ENCODE measurements at regions not wholly inside any gene's neighbourhood (a gene's known extent, or its start where the extent isn't known, plus 50 kb on each side); places are given as distances from the start of the nearest gene placed in this dataset.

GRCh38 chr2:70397186-70397585 is 95.3 kb upstream of the FAM136A start:
- in situ Hi-C loops (cut with HindIII; ENCODE audit: low sequenced_read_pairs) = loop anchor here (5.0 kb wide), 1 partner anchor 65 kb away; no protein-coding TSS in a partner anchor

DNA sequence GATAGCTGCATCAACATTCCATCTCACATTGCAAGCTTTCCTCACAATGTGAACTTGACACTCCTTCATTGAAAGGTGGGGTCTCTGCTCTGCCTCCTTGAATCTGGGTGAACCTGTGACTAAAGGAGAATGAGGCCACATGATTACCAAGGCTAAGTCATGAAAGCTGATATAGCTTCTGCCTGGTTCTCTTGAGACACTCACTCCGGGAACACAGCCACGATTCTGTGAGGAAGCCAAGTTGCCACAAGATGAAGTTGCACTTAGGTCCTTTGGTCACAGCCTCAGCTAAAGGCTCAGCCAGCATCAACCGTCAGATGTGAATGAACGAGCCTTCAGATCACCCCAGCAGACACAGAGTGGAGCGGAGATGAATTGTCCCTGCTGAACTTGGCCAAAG is 94.7 kb upstream of the FAM136A start:
- in situ Hi-C loops (cut with HindIII; ENCODE audit: low sequenced_read_pairs) = loop anchor here (5.0 kb wide), 1 partner anchor 66 kb away; no protein-coding TSS in a partner anchor

- in situ Hi-C loops (cut with HindIII; ENCODE audit: low sequenced_read_pairs) = loop anchor here (5.0 kb wide), 1 partner anchor 48 kb away; no protein-coding TSS in a partner anchor
Measured at GRCh38 chr2:70393881-70394280, 92.0 kb upstream of the FAM136A start.

GRCh38 chr2:70391988-70392387 is 90.1 kb upstream of the FAM136A start:
- in situ Hi-C loops (cut with HindIII; ENCODE audit: low sequenced_read_pairs) = loop anchor here (5.0 kb wide), 1 partner anchor 50 kb away; no protein-coding TSS in a partner anchor

GRCh38 chr2:70391259-70391658 is 89.4 kb upstream of the FAM136A start:
- in situ Hi-C loops (cut with HindIII; ENCODE audit: low sequenced_read_pairs) = loop anchor here (5.0 kb wide), 1 partner anchor 51 kb away; no protein-coding TSS in a partner anchor

DNA sequence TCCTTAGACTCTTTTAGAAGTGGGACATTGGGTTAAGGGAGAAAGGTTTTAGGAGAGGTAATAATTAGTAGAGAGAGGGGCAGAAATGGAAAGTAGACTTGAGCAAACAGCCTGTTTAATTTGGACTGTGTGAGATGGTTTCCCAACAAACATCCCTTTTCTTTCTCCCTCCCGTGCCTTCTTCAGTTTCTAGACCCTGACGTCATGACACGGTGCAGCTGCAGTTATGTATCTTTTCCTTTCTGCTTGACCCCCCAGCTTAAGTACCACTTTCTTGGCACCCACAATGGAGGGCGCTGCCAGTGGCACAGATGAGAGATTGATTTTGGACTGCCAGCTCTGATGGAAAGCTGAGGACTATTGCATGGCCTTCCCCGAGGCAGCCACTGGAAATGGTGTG is 86.9 kb upstream of the FAM136A start:
- in situ Hi-C loops (cut with HindIII; ENCODE audit: low sequenced_read_pairs) = no loop called here

- in situ Hi-C loops (cut with HindIII; ENCODE audit: low sequenced_read_pairs) = no loop called here
Measured at GRCh38 chr2:70388128-70388527, 86.3 kb upstream of the FAM136A start.

DNA sequence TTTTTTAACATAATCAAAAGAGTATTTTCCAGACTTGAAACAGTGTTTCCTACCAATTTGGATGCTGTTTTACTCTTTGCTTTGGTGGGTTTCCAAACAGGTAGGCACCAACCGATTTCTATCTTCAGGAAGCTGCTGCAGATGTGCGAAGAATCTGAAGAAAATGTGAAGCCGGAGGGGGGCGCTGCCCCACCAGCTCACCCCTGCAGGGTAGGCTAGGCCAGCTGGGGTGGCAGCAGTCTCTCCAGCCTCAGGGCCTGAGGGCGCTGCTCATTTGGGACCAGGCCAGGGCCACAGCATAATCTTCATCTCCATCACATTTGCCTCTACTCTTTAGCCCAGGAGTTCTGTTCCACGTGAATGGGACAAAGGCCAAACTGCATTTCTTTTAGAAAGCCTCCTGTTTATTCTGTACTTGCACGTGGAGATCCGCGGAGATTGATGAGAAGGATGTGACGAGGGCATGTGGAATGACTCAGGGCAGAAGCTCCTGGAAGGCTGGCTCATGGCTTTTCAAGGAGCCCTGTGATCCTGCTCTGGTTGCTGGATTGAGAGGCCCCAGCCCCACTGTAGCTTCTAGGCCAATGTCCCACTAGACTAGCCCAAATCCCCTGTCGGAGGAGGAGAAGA is 84.2 kb upstream of the FAM136A start:
- in situ Hi-C loops (cut with HindIII; ENCODE audit: low sequenced_read_pairs) = no loop called here

DNA sequence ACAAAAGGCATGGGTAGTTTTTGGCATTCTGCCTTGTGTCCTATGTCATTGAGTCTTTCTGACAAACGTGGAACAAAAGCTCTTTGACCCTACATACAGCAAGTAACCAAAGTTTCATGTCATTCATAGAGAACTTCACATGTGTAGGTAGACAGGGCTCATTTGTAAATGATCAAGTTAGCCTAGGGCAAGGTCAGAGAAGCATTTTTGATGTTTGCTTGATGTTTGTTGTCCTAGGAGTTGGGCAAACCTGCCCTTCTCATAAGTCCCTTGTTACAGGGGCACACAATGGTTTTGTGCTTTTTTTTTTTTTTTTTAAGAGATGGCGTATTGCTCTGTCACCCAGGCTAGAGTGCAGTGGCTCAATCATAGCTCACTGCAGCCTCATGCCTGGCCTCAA is 83.3 kb upstream of the FAM136A start:
- in situ Hi-C loops (cut with HindIII; ENCODE audit: low sequenced_read_pairs) = no loop called here

GRCh38 chr2:70381821-70382220 is 80.0 kb upstream of the FAM136A start:
- in situ Hi-C loops (cut with HindIII; ENCODE audit: low sequenced_read_pairs) = no loop called here

- in situ Hi-C loops (cut with HindIII; ENCODE audit: low sequenced_read_pairs) = no loop called here
Measured at GRCh38 chr2:70381235-70381634, 79.4 kb upstream of the FAM136A start.

- in situ Hi-C loops (cut with HindIII; ENCODE audit: low sequenced_read_pairs) = no loop called here
Measured at GRCh38 chr2:70380621-70381020, 78.8 kb upstream of the FAM136A start.

DNA sequence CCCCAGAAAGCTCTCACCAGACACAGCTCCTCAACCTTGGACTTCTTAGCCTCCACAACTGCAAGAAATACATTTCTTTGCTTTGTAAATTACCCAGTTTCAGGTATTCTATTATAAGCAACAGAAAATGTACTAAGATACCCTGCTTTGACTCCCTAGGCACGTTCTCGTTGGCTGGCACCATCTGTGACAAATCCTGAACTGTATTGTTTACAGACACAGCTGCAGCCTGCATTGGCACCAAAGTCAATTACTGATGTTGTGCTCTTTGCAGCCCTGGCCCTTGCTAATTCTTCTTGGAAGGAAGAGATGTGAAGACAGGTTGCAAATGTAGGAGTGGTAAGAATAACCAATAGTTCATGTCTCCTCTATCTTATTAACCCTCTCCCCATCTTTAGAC is 72.7 kb upstream of the FAM136A start:
- in situ Hi-C loops (cut with HindIII; ENCODE audit: low sequenced_read_pairs) = no loop called here

DNA sequence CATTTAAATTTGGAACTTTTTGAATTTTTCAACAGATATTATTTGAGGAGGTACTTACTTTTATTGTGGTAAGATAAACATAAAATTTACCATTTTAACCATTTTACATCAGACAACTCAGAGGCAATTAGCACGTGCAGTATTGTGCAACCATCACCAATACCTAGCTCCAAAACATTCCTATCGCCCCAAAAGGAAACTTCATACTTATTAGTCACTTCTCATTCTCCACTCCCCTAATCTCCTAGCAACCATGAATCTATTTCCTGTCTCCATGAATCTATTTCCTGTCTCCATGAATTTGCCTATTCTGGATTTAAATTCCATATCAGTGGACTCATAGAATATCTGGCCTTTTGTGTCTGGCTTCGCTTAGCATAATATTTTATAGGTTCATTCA is 69.9 kb upstream of the FAM136A start:
- in situ Hi-C loops (cut with HindIII; ENCODE audit: low sequenced_read_pairs) = no loop called here

DNA sequence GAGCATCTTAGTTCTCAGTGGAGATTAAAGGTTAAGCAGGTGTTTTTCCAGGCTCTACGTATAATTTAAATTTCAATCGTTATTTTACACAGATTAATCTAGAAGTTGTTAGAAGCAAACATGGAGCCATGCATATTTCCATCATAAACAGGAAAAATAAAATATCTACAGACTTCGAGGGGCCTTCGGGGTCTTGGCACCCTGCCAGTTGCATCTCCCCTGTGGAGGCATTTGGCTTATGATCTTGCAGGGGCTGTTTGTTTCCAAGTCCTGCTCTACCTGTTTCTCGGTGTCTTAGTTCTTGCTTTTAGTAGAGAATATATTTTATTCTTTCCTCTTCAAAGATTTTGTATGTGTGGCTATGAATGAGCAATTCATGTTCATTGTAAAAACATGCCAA is 67.2 kb upstream of the FAM136A start:
- in situ Hi-C loops (cut with HindIII; ENCODE audit: low sequenced_read_pairs) = no loop called here

GRCh38 chr2:70368545-70368944 is 66.7 kb upstream of the FAM136A start:
- in situ Hi-C loops (cut with HindIII; ENCODE audit: low sequenced_read_pairs) = no loop called here

- in situ Hi-C loops (cut with HindIII; ENCODE audit: low sequenced_read_pairs) = no loop called here
Measured at GRCh38 chr2:70367722-70368323, 66.0 kb upstream of the FAM136A start.

DNA sequence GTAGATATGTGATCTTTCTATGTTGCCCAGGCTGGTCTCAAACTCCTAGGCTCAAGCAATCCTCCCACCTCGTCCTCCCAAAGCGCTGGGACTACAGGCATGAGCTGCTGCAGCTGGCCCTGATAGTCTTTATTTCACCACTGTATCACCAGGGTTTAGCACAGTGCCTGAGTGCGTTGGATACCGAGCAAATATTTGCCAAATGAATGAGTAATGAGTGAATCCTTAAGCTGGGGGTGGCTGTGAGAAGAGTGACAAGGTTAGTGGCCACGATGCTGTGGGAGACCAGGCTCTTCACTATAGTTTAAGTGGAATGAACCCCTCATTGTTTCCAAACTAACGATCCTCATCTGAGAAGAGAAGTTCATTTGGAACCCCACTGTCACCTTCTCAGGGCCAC is 60.8 kb upstream of the FAM136A start:
- in situ Hi-C loops (cut with HindIII; ENCODE audit: low sequenced_read_pairs) = no loop called here

DNA sequence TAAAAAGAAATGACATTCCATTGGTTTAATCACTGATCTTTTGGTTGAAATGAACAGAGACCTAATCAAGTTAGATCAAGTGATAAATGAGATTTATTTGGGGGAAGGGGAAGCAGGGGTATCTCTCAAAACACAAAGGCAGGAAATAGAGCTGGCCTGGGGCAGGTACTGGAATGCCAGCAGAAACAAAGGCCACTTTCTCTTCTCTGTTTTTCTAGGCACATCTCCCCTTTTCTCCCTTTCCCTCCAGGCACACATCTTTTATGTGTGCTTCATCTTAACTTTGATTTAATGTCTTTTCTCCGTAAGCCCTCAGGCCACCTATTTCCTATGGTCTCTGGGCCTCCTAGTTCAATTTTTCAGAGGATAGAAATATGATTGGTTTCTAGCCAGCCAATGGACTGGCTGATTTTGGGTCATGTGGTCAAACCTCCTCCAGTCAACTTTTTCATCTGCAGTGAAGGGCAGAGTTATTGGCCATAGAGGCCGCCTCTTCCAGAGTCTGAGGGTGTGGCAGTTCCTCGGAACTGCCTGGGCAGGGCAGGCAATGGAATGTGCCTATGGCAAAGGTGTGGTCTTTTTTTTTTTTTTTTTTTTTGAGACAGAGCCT is 58.9 kb upstream of the FAM136A start:
- in situ Hi-C loops (cut with HindIII; ENCODE audit: low sequenced_read_pairs) = no loop called here

GRCh38 chr2:70357684-70358071 is 55.8 kb upstream of the FAM136A start:
- in situ Hi-C loops (cut with HindIII; ENCODE audit: low sequenced_read_pairs) = no loop called here

- in situ Hi-C loops (cut with HindIII; ENCODE audit: low sequenced_read_pairs) = no loop called here
Measured at GRCh38 chr2:70356941-70357683, 55.2 kb upstream of the FAM136A start.

Data from DLD1 (cell line).